H9 (cell line): ENCODE measurements at regions not wholly inside any gene's neighbourhood (a gene's known extent, or its start where the extent isn't known, plus 50 kb on each side); places are given as distances from the start of the nearest gene placed in this dataset.
"Not testable (repeated sequence)": the region's sequence is repeated elsewhere in the genome, so short reads cannot be mapped to it uniquely, and the experiment has no call there.

Experiments used
- DNase-seq: peaks from one replicate; pipeline ENCODE4 v3.0.0-alpha.2; 2017
- H2AFZ ChIP-seq: one replicate; pipeline ENCODE4 v1.6.1; 2013; ENCODE audit warnings: mild to moderate bottlenecking, low read length, control low read depth, moderate library complexity
- H2AK5ac ChIP-seq: 2 replicates; pipeline ENCODE4 v1.6.1; 2013; ENCODE audit warnings: low read length, control low read depth, mixed read lengths; ENCODE audit not compliant: insufficient read length
- H2BK120ac ChIP-seq: one replicate; pipeline ENCODE4 v1.6.1; 2013; ENCODE audit warnings: low read depth, mild to moderate bottlenecking, low read length, control low read depth, inconsistent platforms; ENCODE audit not compliant: poor library complexity, severe bottlenecking
- H2BK12ac ChIP-seq: 2 replicates; pipeline ENCODE4 v1.6.1; 2013; ENCODE audit warnings: low read length, control low read depth, mixed read lengths, low read depth; ENCODE audit not compliant: insufficient read length
- H2BK15ac ChIP-seq: 2 replicates; pipeline ENCODE4 v1.6.1; 2013; ENCODE audit warnings: low read depth, low read length, control low read depth
- H2BK20ac ChIP-seq: one replicate; pipeline ENCODE4 v1.6.1; 2013; ENCODE audit warnings: low read depth, mild to moderate bottlenecking, low read length, control low read depth, inconsistent platforms; ENCODE audit not compliant: poor library complexity, severe bottlenecking
- H2BK5ac ChIP-seq: 2 replicates; pipeline ENCODE4 v1.6.1; 2013; ENCODE audit warnings: low read length, control low read depth, mixed read lengths; ENCODE audit not compliant: insufficient read length
- H3K14ac ChIP-seq: 2 replicates; pipeline ENCODE4 v1.6.1; 2013; ENCODE audit warnings: low read length, control low read depth; ENCODE audit not compliant: insufficient read depth
- H3K18ac ChIP-seq: 2 replicates; pipeline ENCODE4 v1.6.1; 2013; ENCODE audit warnings: low read depth, mild to moderate bottlenecking, mixed read lengths, low read length, control low read depth; ENCODE audit not compliant: insufficient read length
- H3K23ac ChIP-seq: 2 replicates; pipeline ENCODE4 v1.6.1; 2013; ENCODE audit warnings: low read length, control low read depth, mixed read lengths, low read depth; ENCODE audit not compliant: insufficient read length
- H3K23me2 ChIP-seq: 2 replicates; pipeline ENCODE4 v1.6.1; 2013; ENCODE audit warnings: low read depth, mild to moderate bottlenecking, mixed read lengths, low read length, control low read depth; ENCODE audit not compliant: insufficient read length, poor library complexity, severe bottlenecking
- H3K27ac ChIP-seq: 2 replicates; pipeline ENCODE4 v1.5.1; 2013; ENCODE audit warnings: low read length, control low read depth, mixed read lengths, low read depth; ENCODE audit not compliant: insufficient read length
- H3K27me3 ChIP-seq: 2 replicates; pipeline ENCODE4 v1.6.1; 2013; ENCODE audit warnings: low read length, control low read depth, inconsistent platforms; ENCODE audit not compliant: insufficient read depth
- H3K4ac ChIP-seq: 2 replicates; pipeline ENCODE4 v1.6.1; 2013; ENCODE audit warnings: low read depth, mild to moderate bottlenecking, control low read depth, inconsistent platforms, low read length, moderate library complexity
- H3K4me1 ChIP-seq: 2 replicates; pipeline ENCODE4 v1.6.1; 2013; ENCODE audit warnings: low read length, control low read depth, inconsistent platforms; ENCODE audit not compliant: insufficient read depth
- H3K4me2 ChIP-seq: 2 replicates; pipeline ENCODE4 v1.6.1; 2013; ENCODE audit warnings: low read length, control low read depth, mixed read lengths; ENCODE audit not compliant: insufficient read length, insufficient read depth
- H3K56ac ChIP-seq: 2 replicates; pipeline ENCODE4 v1.6.1; 2013; ENCODE audit warnings: low read depth, mild to moderate bottlenecking, mixed read lengths, low read length, control low read depth; ENCODE audit not compliant: insufficient read length
- H3K79me1 ChIP-seq: 2 replicates; pipeline ENCODE4 v1.6.1; 2013; ENCODE audit warnings: low read depth, mild to moderate bottlenecking, moderate library complexity, low read length, control low read depth, inconsistent platforms; ENCODE audit not compliant: insufficient read depth, poor library complexity, severe bottlenecking
- H3K79me2 ChIP-seq: 2 replicates; pipeline ENCODE4 v1.6.1; 2013; ENCODE audit warnings: low read length, control low read depth, inconsistent platforms; ENCODE audit not compliant: insufficient read depth
- H3K9ac ChIP-seq: 2 replicates; pipeline ENCODE4 v1.6.1; 2013; ENCODE audit warnings: low read length, control low read depth, mixed read lengths; ENCODE audit not compliant: insufficient read length; ENCODE audit errors: extremely low read depth
- H3K9me3 ChIP-seq: one replicate; pipeline ENCODE4 v1.6.1; 2013; ENCODE audit warnings: low read depth, low read length, inconsistent platforms; ENCODE audit not compliant: control insufficient read depth
- H3T11ph ChIP-seq: one replicate; pipeline ENCODE4 v1.6.1; 2013; ENCODE audit warnings: mild to moderate bottlenecking, low read length, control low read depth, inconsistent platforms
- H4K20me1 ChIP-seq: one replicate; pipeline ENCODE4 v1.6.1; 2013; ENCODE audit not compliant: control insufficient read depth, insufficient read length, insufficient read depth
- H4K5ac ChIP-seq: 2 replicates; pipeline ENCODE4 v1.6.1; 2013; ENCODE audit warnings: low read depth, mild to moderate bottlenecking, mixed read lengths, low read length, control low read depth; ENCODE audit not compliant: insufficient read length
- H4K8ac ChIP-seq: replicated peaks from 2 replicates; pipeline ENCODE4 v1.6.1; 2013; ENCODE audit warnings: low read length, control low read depth, mixed read lengths, low read depth; ENCODE audit not compliant: insufficient read length
- H4K91ac ChIP-seq: 2 replicates; pipeline ENCODE4 v1.6.1; 2013; ENCODE audit warnings: low read depth, mild to moderate bottlenecking, moderate library complexity, mixed read lengths, low read length, control low read depth; ENCODE audit not compliant: insufficient read length
- H3K27ac Mint-ChIP-seq, 3 experiments: 2 replicates in 2 of 3; 3 replicates in 1 of 3; pipeline ENCODE4 v1.8.0; 2020 to 2021; ENCODE audit warnings: mixed read lengths in 3 of 3, mild to moderate bottlenecking in 1 of 3, moderate library complexity in 1 of 3
- H3K27me3 Mint-ChIP-seq: 2 replicates; pipeline ENCODE4 v1.8.0; 2021; ENCODE audit warnings: low read depth, mild to moderate bottlenecking, moderate library complexity, mixed read lengths
- H3K36me3 Mint-ChIP-seq, 3 experiments: 2 replicates in 2 of 3; 3 replicates in 1 of 3; pipeline ENCODE4 v1.8.0; 2020 to 2021; ENCODE audit warnings: low read depth in 3 of 3, mixed read lengths in 3 of 3; ENCODE audit not compliant: insufficient read depth in 1 of 3
- H3K4me1 Mint-ChIP-seq, 2 experiments: 2 replicates each; pipeline ENCODE4 v1.8.0; 2020; ENCODE audit warnings: mixed read lengths in 2 of 2
- H3K4me3 Mint-ChIP-seq, 2 experiments: 2 replicates in 1 of 2; 3 replicates in 1 of 2; pipeline ENCODE4 v1.8.0; 2020 to 2021; ENCODE audit warnings: mild to moderate bottlenecking in 2 of 2, mixed read lengths in 2 of 2, moderate library complexity in 1 of 2
- H3K9me3 Mint-ChIP-seq, 2 experiments: 2 replicates in 1 of 2; 3 replicates in 1 of 2; pipeline ENCODE4 v1.8.0; 2020; ENCODE audit warnings: mild to moderate bottlenecking in 2 of 2, mixed read lengths in 2 of 2, moderate library complexity in 1 of 2
- WGBS: extraction: QIAGEN DNeasy Blood & Tissue Kit; methylation state at CpG from one replicate; pipeline ENCODE4 v1.1.7; 2013; ENCODE audit warnings: missing lambda C conversion rate, low lambda C conversion rate, mixed read lengths; ENCODE audit not compliant: insufficient read length; ENCODE audit errors: extremely low coverage; 5-methylcytosine and 5-hydroxymethylcytosine counted together

- H3K27ac Mint-ChIP-seq, H2BK12ac ChIP-seq, H3K18ac ChIP-seq, H3K27ac ChIP-seq, H3K23me2 ChIP-seq, H3K27me3 ChIP-seq, H3K4ac ChIP-seq, H3K9ac ChIP-seq, H2BK120ac ChIP-seq, H2AK5ac ChIP-seq, H3K4me2 ChIP-seq, H3K27me3 Mint-ChIP-seq, H2BK20ac ChIP-seq, DNase-seq, H3K79me1 ChIP-seq, H3K4me1 Mint-ChIP-seq, H4K5ac ChIP-seq, H3K4me3 Mint-ChIP-seq, H3K9me3 Mint-ChIP-seq, H4K8ac ChIP-seq, H4K20me1 ChIP-seq, H2AFZ ChIP-seq, H3K4me1 ChIP-seq, H3K79me2 ChIP-seq, H3T11ph ChIP-seq, H3K23ac ChIP-seq, H3K56ac ChIP-seq, H2BK15ac ChIP-seq, H4K91ac ChIP-seq, H2BK5ac ChIP-seq, H3K9me3 ChIP-seq, H3K14ac ChIP-seq: not testable (repeated sequence)
- no CpG with 5 or more reads among the region's 1 CpG for WGBS
- H3K36me3 Mint-ChIP-seq = peaks cover 5 to 15% (median 12%) of the 10 kb centered on the region in 3 experiments; a peak in 5 of 7 replicates
Measured at GRCh38 chr4:119437515-119437914, 115.6 kb upstream of the FABP2 start.

GRCh38 chr4:119408561-119409224 is 86.8 kb upstream of the FABP2 start:
- not testable (repeated sequence) for H2AK5ac ChIP-seq, DNase-seq, H2BK12ac ChIP-seq, H3K23ac ChIP-seq, H4K20me1 ChIP-seq, H3K27me3 Mint-ChIP-seq, H3K27ac Mint-ChIP-seq, H3K9me3 ChIP-seq, H3K27me3 ChIP-seq, H2BK15ac ChIP-seq, H3K79me1 ChIP-seq, H4K91ac ChIP-seq, H3K4me1 ChIP-seq, H2BK20ac ChIP-seq, H3K23me2 ChIP-seq, H2AFZ ChIP-seq, H3K36me3 Mint-ChIP-seq, H3K4me3 Mint-ChIP-seq, H3K9me3 Mint-ChIP-seq, H3K56ac ChIP-seq, H3T11ph ChIP-seq, H2BK120ac ChIP-seq, H3K79me2 ChIP-seq, H3K14ac ChIP-seq, H3K4me2 ChIP-seq, H4K8ac ChIP-seq, H3K27ac ChIP-seq, H3K9ac ChIP-seq, H3K4ac ChIP-seq, H3K4me1 Mint-ChIP-seq, H3K18ac ChIP-seq, H2BK5ac ChIP-seq, H4K5ac ChIP-seq
- no CpG with 5 or more reads among the region's 10 CpGs for WGBS
